IMR-90 (cell line): ENCODE measurements at regions not wholly inside any gene's neighbourhood (a gene's known extent, or its start where the extent isn't known, plus 50 kb on each side); places are given as distances from the start of the nearest gene placed in this dataset.
A peak's percentile ranks its signal among the peaks of the same experiment; 100 is the strongest.
"Not testable (repeated sequence)": the region's sequence is repeated elsewhere in the genome, so short reads cannot be mapped to it uniquely, and the experiment has no call there.

Experiments
- ATAC-seq: fragments of 200-7000 bp; cut with Tn5 transposase; 2 replicates; pipeline ENCODE4 v1.9.1; 2020; ENCODE audit warnings: low read depth, mild to moderate bottlenecking, moderate library complexity
- BruUV-seq: library from RNA; stranded (reverse); fragments of 400-500 nt; replicated peaks from 2 replicates; lab custom pipeline; 2021; lab: Mats Ljungman, UMichigan
- CTCF ChIA-PET: fragments of 300-600 bp; formaldehyde crosslinking; extraction: SDS; loops from one replicate; lab custom pipeline; 2021; ENCODE audit warnings: antibody characterized with exemption; lab: Yijun Ruan, JAX
- POLR2A ChIA-PET: fragments of 300-600 bp; sonication (Branson Sonifier 250); formaldehyde crosslinking; loops from one replicate; lab custom pipeline; 2022; ENCODE audit warnings: antibody characterized with exemption; ENCODE audit not compliant: unreplicated experiment; lab: Charles Lee
- DNase-seq: peaks from one replicate; pipeline ENCODE4 v3.0.0; 2013
- H2AFZ ChIP-seq: replicated peaks from 2 replicates; pipeline ENCODE3; 2013; ENCODE audit warnings: low read length, mild to moderate bottlenecking; ENCODE audit not compliant: poor library complexity
- H2AK5ac ChIP-seq: 2 replicates; pipeline ENCODE4 v1.6.1; 2013; ENCODE audit warnings: low read depth, low read length, inconsistent platforms
- H2AK9ac ChIP-seq: replicated peaks from 2 replicates; pipeline ENCODE3; 2013; ENCODE audit warnings: mild to moderate bottlenecking, low read depth, low read length, moderate library complexity; ENCODE audit not compliant: poor library complexity
- H2BK120ac ChIP-seq: 2 replicates; pipeline ENCODE4 v1.6.1; 2013; ENCODE audit warnings: low read depth, low read length, inconsistent platforms
- H2BK15ac ChIP-seq: 3 replicates; pipeline ENCODE4 v1.6.1; 2013; ENCODE audit warnings: low read depth, low read length, inconsistent platforms
- H2BK20ac ChIP-seq: 2 replicates; pipeline ENCODE4 v1.6.1; 2013; ENCODE audit warnings: low read depth, mild to moderate bottlenecking, inconsistent platforms, low read length, moderate library complexity
- H2BK5ac ChIP-seq: 2 replicates; pipeline ENCODE4 v1.6.1; 2013; ENCODE audit warnings: mild to moderate bottlenecking, low read depth, low read length, inconsistent platforms; ENCODE audit not compliant: poor library complexity, severe bottlenecking
- H3K14ac ChIP-seq: replicated peaks from 2 replicates; pipeline ENCODE4 v1.6.1; 2013; ENCODE audit warnings: low read depth, low read length, inconsistent platforms
- H3K18ac ChIP-seq: 2 replicates; pipeline ENCODE4 v1.6.1; 2013; ENCODE audit warnings: low read depth, low read length, control low read depth
- H3K23ac ChIP-seq: 2 replicates; pipeline ENCODE4 v1.6.1; 2013; ENCODE audit warnings: low read depth, low read length, inconsistent platforms
- H3K27ac ChIP-seq: 2 replicates; pipeline ENCODE4 v1.5.1; 2013; ENCODE audit warnings: mild to moderate bottlenecking, control low read depth, low read length; ENCODE audit not compliant: insufficient read depth
- H3K27me3 ChIP-seq: 2 replicates; pipeline ENCODE4 v1.6.1; 2013; ENCODE audit warnings: low read length; ENCODE audit not compliant: control insufficient read depth, insufficient read depth
- H3K36me3 ChIP-seq: 2 replicates; pipeline ENCODE4 v1.6.1; 2013; ENCODE audit warnings: low read length, mixed read lengths; ENCODE audit not compliant: control insufficient read depth, insufficient read depth
- H3K4ac ChIP-seq: 2 replicates; pipeline ENCODE4 v1.6.1; 2013; ENCODE audit warnings: low read depth, low read length, inconsistent platforms
- H3K4me1 ChIP-seq: 2 replicates; pipeline ENCODE4 v1.6.1; 2013; ENCODE audit warnings: low read length, mixed read lengths; ENCODE audit not compliant: control insufficient read depth, insufficient read depth
- H3K4me2 ChIP-seq: 2 replicates; pipeline ENCODE4 v1.6.1; 2013; ENCODE audit warnings: low read depth, mild to moderate bottlenecking, control low read depth, low read length, moderate library complexity
- H3K4me3 ChIP-seq: 2 replicates; pipeline ENCODE4 v1.5.1; 2013; ENCODE audit warnings: low read depth, mild to moderate bottlenecking, control low read depth, low read length, moderate library complexity; ENCODE audit not compliant: insufficient read depth
- H3K56ac ChIP-seq: 2 replicates; pipeline ENCODE4 v1.6.1; 2013; ENCODE audit warnings: low read length, inconsistent platforms; ENCODE audit not compliant: insufficient read depth; ENCODE audit errors: extremely low read depth
- H3K79me1 ChIP-seq, 2 experiments: 2 replicates each; pipeline ENCODE4 v1.6.1; 2013; ENCODE audit warnings: low read length in 2 of 2, inconsistent platforms in 1 of 2, low read depth in 1 of 2
- H3K9ac ChIP-seq: 2 replicates; pipeline ENCODE4 v1.6.1; 2013; ENCODE audit warnings: low read depth, low read length, control low read depth
- H3K9me1 ChIP-seq: 2 replicates; pipeline ENCODE4 v1.6.1; 2013; ENCODE audit warnings: low read length, inconsistent platforms; ENCODE audit not compliant: insufficient read depth
- H3K9me3 ChIP-seq: 2 replicates; pipeline ENCODE4 v1.6.1; 2013; ENCODE audit warnings: low read length; ENCODE audit not compliant: control insufficient read depth, insufficient read depth
- H4K20me1 ChIP-seq: 2 replicates; pipeline ENCODE4 v1.6.1; 2013; ENCODE audit warnings: low read length, inconsistent platforms; ENCODE audit not compliant: insufficient read depth
- H4K5ac ChIP-seq: 2 replicates; pipeline ENCODE4 v1.6.1; 2013; ENCODE audit warnings: mild to moderate bottlenecking, low read depth, low read length, control low read depth
- H4K8ac ChIP-seq, 2 experiments: 2 replicates each; pipeline ENCODE4 v1.6.1; 2013; ENCODE audit warnings: low read depth in 2 of 2, low read length in 2 of 2, control low read depth in 1 of 2, inconsistent platforms in 1 of 2
- H4K91ac ChIP-seq: 2 replicates; pipeline ENCODE4 v1.6.1; 2013; ENCODE audit warnings: low read depth, low read length, inconsistent platforms; ENCODE audit not compliant: insufficient read depth
- CHD1 ChIP-seq: IDR thresholded peaks from 2 replicates; pipeline ENCODE4 v1.6.1; 2012; ENCODE audit warnings: low read depth, low read length, improper control_type of control experiment
- CTCF ChIP-seq: conservative IDR thresholded peaks from 2 replicates; pipeline ENCODE4 v1.5.1; 2012; ENCODE audit warnings: mild to moderate bottlenecking, low read depth, low read length, improper control_type of control experiment
- FOS ChIP-seq: fragments of 150-350 bp; IDR thresholded peaks from 2 replicates; pipeline ENCODE4 v1.6.1; 2016; ENCODE audit warnings: low read depth, low read length
- MAZ ChIP-seq: IDR thresholded peaks from 2 replicates; pipeline ENCODE4 v1.6.1; 2012; ENCODE audit warnings: low read depth, mild to moderate bottlenecking, low read length, improper control_type of control experiment, moderate library complexity, borderline replicate concordance
- MXI1 ChIP-seq: IDR thresholded peaks from 2 replicates; pipeline ENCODE4 v1.6.1; 2012; ENCODE audit warnings: low read depth, mild to moderate bottlenecking, low read length, moderate library complexity, borderline replicate concordance
- POLR2A ChIP-seq: IDR thresholded peaks from 2 replicates; pipeline ENCODE4 v1.6.1; 2012; ENCODE audit warnings: mild to moderate bottlenecking, low read depth, low read length
- RAD21 ChIP-seq: IDR thresholded peaks from 2 replicates; pipeline ENCODE4 v1.6.1; 2012; ENCODE audit warnings: low read length, improper control_type of control experiment
- SMC3 ChIP-seq: fragments of 150-350 bp; IDR thresholded peaks from 2 replicates; pipeline ENCODE4 v1.6.1; 2016; ENCODE audit warnings: low read depth, mild to moderate bottlenecking, antibody characterized with exemption, low read length, moderate library complexity
- WGBS, 2 experiments: methylation state at CpG; one replicate each; pipeline versions ENCODE4 v1.1.5 to v1.1.7; 2013; ENCODE audit warnings: missing lambda C conversion rate in 2 of 2; ENCODE audit not compliant: insufficient read length in 1 of 2; ENCODE audit errors: extremely low coverage in 2 of 2; 5-methylcytosine and 5-hydroxymethylcytosine counted together
- dilution Hi-C: fragments of 300-500 bp; cut with HindIII; formaldehyde crosslinking; loops from one replicate; pipeline ENCODE4 v1.14.3; 2018; ENCODE audit warnings: low sequenced_read_pairs; ENCODE audit not compliant: unreplicated experiment
- in situ Hi-C: fragments of 300-500 bp; cut with MboI; formaldehyde crosslinking; loops from 3 replicates; pipeline ENCODE4 v1.14.3; 2019; ENCODE audit warnings: low sequenced_read_pairs, inconsistent platforms, mixed read lengths
- intact Hi-C: fragments of 100-400 bp; cut with micrococcal nuclease; formaldehyde crosslinking; loops from 2 replicates; pipeline ENCODE4 v1.10.0; 2022

DNA sequence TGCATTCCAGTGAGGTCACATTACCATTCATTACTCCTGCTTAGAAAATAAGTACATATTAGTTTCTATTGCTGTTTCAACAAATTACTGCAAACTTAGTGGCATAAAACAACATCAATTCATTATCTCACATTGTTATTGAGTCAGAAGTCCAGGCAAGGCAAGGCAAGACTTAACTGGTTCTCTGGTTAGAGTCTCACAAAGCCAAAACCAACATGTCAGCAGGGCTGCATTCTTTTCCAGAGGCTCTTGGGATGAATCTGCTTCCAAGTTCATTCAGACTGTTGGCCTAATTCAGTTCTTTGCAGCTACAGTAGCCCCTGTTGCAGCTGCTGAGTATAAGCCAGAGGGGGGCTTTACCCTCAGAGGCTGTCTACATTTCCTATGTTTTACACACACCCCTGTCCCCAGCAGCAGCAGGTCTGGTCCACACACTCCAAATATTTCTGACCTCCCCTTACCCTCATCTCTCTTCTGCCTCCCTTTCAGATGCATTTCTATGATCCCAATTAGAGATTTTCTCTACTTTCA lies 892.1 kb upstream of the EPHA5 start:
- Histone ChIP-seq H3K4me1 (no peaks in the 10 kb centered on the region; the same call in 1 of the 2 replicates), H3K23ac (no peak overlapping the region), H2AK9ac (no peak overlapping the region), H2AK5ac (no peak overlapping the region), H4K20me1 (no peaks in the 10 kb centered on the region), H3K56ac (no peak overlapping the region), H3K27ac (no peak overlapping the region), H2BK5ac (no peak overlapping the region), H3K18ac (peak overlapping the region; percentile 3; the same call in 1 of the 2 replicates), H3K9ac (no peak overlapping the region), H2BK20ac (peak overlapping the region; percentile 39), H2BK15ac (no peak overlapping the region), H4K5ac (no peak overlapping the region; the same call in 1 of the 2 replicates), H4K8ac (no peak overlapping the region; a peak in 1 of 4 replicates), H3K9me3 (no peaks in the 10 kb centered on the region), H3K4ac (peak overlapping the region; percentile 7; the same call in 1 of the 2 replicates), H3K36me3 (no peaks in the 10 kb centered on the region), H3K14ac (no peak overlapping the region), H2BK120ac (peak overlapping the region; percentile 5), H3K4me2 (no peak overlapping the region), H3K9me1 (no peaks in the 10 kb centered on the region), H3K79me1 (no peaks in the 10 kb centered on the region), H2AFZ (no peak overlapping the region), H3K27me3 (no peaks in the 10 kb centered on the region), H3K4me3 (no peak overlapping the region), H4K91ac (no peak overlapping the region)
- ChIA-PET CTCF (no interaction called here), POLR2A (no interaction called here)
- TF ChIP-seq MAZ (no peak), SMC3 (no peak), FOS (no peak), MXI1 (no peak), CTCF (no peak), RAD21 (no peak), POLR2A (no peak), CHD1 (no peak)
- in situ Hi-C loops (no loop called here), intact Hi-C loops (no loop called here), dilution Hi-C loops (no loop called here)
- BruUV-seq = no TSS peak
- ATAC-seq (no peak), DNase-seq (no peak)

- H3K9ac ChIP-seq, H3K27ac ChIP-seq, H3K79me1 ChIP-seq, DNase-seq, in situ Hi-C loops, H3K4me3 ChIP-seq, H3K9me3 ChIP-seq, H2BK120ac ChIP-seq, H4K91ac ChIP-seq, H3K4me1 ChIP-seq, CTCF ChIA-PET, H2BK20ac ChIP-seq, H4K5ac ChIP-seq, H3K27me3 ChIP-seq, intact Hi-C loops, H3K9me1 ChIP-seq, dilution Hi-C loops, BruUV-seq, ATAC-seq, H2AK5ac ChIP-seq, H3K18ac ChIP-seq, H4K20me1 ChIP-seq, POLR2A ChIA-PET, H3K23ac ChIP-seq, H2BK15ac ChIP-seq, H2AK9ac ChIP-seq, H2BK5ac ChIP-seq, H3K4ac ChIP-seq, H2AFZ ChIP-seq, H3K36me3 ChIP-seq, H3K4me2 ChIP-seq, H3K14ac ChIP-seq, H3K56ac ChIP-seq, H4K8ac ChIP-seq: not testable (repeated sequence)
- WGBS, 2 experiments = 90% methylated on average over 2 of the region's 42 CpGs; no CpG with 5 or more reads in 1 of the 2 experiments
Measured at GRCh38 chr4:66561465-66562053, 891.3 kb upstream of the EPHA5 start.
